GM19239 (cell line): ENCODE measurements at regions not wholly inside any gene's neighbourhood (a gene's known extent, or its start where the extent isn't known, plus 50 kb on each side); places are given as distances from the start of the nearest gene placed in this dataset.

Experiments
- DNase-seq: peaks from one replicate; pipeline ENCODE4 v3.0.0; 2011; ENCODE audit warnings: low spot score; ENCODE audit not compliant: insufficient read length
- FAIRE-seq: peaks from 2 replicates; lab custom pipeline; 2011; peaks lifted over from hg19 to GRCh38; lab: Jason Lieb, UNC

DNA sequence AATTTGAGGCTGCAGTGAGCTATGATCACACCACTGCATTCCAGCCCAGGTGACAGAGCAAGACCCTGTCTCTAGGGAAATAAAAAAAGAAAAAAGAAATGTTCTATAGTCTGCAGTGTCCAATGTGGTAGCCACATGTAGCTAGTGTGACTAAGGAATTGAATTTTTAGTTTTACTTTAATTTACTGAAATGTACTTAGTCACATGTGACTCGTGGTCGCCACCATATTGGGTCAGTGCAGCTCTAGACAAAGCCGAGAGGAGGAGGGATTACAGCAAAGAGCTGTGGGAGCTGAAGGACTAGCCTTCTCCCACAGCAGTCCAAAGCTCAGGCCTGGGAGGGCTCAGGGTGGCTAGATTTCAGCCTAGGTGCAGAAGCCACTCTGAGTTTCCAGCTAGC is 65.9 kb upstream of the NTRK3 start:
- no peak for FAIRE-seq

DNA sequence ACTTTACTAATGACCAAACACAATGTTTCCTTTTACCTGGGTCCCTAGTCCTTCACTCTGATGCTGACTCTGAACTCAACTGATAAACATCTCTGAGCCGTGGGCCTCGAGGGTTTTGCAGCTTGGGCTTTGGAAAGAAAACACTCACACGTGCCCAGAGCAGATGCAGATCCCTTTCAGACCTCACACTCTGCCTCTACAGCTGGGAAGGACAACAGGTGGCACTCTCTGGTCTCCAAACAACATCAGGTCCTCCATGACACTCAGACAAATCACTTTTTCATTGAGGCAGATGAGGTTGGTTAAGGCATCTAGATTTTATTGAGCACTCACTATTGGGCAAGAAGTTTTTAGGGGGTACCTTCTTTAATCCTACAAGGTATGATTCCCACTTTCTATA is 64.7 kb upstream of the NTRK3 start:
- FAIRE-seq (no peak), DNase-seq (no peak)

More for the DNA sequence above, 65.9 kb upstream of the NTRK3 start:
- DNase-seq, result no peak

DNA sequence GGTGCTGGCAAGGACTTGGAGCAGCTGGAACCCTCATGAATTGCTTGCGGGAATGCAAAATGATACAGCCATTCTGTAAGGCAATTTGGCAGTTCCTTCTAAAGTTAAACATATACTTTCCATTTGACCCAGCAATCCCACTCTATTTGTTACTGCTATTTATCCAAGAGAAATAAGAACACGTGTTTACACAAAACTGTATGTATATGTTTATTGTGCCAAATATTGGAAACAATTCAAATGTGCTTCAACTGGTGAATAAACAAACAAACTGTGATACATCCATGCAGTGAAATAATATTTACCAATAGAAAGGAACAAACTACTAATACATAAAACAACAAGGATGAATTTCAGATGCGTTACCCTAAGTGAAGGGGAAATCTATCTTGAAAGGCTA is 60.0 kb upstream of the NTRK3 start:
- DNase-seq (no peak), FAIRE-seq (no peak)

DNA sequence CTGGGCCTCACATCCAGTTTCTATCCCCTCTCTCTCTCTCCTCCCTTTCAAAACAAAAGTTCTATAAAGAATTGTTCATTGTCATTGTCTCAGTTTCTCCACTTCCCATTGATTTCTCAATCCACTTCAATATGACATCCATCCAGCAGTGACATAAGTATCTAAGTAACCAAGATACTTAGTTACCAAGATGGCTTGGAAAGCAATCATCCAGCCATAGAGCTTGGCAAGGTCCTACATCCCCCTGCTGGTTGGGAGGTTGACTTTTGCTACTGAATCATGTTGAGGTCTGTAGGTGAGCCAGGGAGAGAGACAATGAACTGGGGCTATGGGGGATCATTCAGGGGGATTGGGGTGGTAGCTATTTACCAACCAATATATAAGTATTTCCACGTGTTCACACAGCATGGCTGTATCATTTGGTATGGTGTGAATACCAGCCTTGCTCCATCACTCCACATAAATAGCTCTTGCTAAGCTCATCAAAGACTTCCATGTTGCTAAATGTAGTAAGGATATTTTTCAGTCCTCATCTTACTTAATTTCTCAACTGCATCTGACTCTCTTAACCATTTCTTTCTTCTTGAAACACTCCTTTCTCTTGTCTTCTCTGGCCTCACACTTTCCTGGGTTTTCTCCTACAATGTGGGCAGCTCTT is 58.8 kb upstream of the NTRK3 start:
- FAIRE-seq (no peak), DNase-seq (no peak)

DNA sequence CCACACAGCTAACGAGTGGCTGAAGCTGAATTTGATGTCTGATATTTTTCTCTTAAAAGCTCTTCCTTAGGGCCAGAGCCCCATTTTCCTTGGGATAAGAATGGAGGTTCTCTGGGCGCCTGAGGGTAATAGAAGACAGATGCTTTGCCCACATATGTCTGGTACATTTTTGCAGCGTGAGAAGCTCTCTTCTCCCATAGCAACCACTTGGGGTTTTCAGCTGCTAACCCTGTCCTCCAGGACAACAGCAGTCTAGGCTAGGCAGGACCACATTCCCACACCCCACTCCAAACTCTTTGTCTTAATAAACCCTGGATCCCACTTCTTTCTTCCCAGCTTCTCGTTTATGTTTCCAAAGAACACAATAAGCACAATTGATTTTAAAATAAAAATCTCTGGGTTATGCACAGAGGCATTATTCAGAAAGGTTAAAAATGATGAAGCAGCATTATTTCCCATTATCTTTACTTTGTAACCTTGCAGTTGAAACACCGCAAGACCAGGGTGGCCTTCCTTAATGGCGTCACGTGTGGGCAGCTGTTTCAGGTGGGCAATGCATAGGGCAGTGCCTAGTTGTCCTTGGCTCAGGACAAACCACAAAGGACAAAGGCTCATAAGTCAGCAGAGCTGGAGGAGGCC is 56.5 kb upstream of the NTRK3 start:
- FAIRE-seq (no peak), DNase-seq (no peak)

DNA sequence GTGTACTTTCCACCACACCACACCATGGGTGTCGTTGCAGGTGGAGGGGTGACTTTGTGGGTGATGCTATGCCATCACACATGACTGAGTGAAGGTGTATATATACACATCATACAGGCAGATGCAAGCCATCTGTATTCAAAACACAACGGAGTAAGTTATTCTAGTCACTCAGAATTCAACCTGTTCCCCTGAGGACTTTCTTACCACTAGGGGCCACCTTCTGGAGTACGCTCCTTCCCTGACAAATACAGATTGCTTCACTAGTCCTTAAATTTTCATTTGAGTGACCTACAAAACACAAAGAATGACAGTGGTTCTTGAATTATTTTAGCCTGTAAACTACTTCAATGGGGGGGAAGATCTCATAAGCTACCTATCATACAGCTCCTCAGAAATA is 52.8 kb upstream of the NTRK3 start:
- FAIRE-seq (no peak), DNase-seq (no peak)

DNA sequence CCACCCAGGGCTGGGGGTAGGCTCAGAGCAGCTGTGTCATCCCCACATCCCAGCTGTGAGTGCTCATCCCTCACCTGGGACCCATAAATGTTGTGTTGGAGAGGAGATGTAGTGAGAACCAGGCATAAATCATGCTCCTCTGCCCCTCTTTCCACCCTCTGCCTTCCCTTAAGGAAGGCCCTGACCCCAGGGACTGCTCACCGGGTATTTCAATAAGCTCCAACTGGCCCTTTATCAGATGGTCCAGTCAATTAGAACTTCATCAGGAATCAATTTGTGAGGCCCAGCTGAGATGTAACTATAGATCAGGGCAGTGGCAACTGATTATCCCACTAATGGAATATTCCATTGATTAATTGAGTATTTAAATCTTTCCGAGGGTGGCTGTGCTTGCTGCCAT is 50.8 kb upstream of the NTRK3 start:
- DNase-seq (no peak), FAIRE-seq (no peak)
